MCF 10A (cell line): ENCODE measurements at regions not wholly inside any gene's neighbourhood (a gene's known extent, or its start where the extent isn't known, plus 50 kb on each side); places are given as distances from the start of the nearest gene placed in this dataset.

ENCODE experiments used
- BruUV-seq: library from RNA; stranded (reverse); fragments of 400-500 nt; replicated peaks from 2 replicates; lab custom pipeline; 2021; lab: Mats Ljungman, UMichigan
- CTCF ChIA-PET: fragments of 300-600 bp; sonication (Branson Sonifier 250); formaldehyde crosslinking; extraction: SDS; loops from one replicate; lab custom pipeline; 2021; ENCODE audit warnings: antibody characterized with exemption, inconsistent platforms; lab: Yijun Ruan, JAX
- POLR2A ChIA-PET: fragments of 300-600, 350-650 bp; sonication (Branson Sonifier 250); formaldehyde crosslinking; extraction: SDS; loops from one replicate; lab custom pipeline; 2020; ENCODE audit warnings: antibody characterized with exemption, inconsistent platforms; lab: Yijun Ruan, JAX
- DNase-seq: peaks from one replicate; pipeline ENCODE4 v3.0.0-alpha.2; 2018; ENCODE audit not compliant: unreplicated experiment
- H3K27ac Mint-ChIP-seq: one replicate; pipeline ENCODE4 v1.8.0; 2022; ENCODE audit warnings: mild to moderate bottlenecking, low read depth, mixed read lengths; ENCODE audit not compliant: unreplicated experiment
- H3K27me3 Mint-ChIP-seq: one replicate; pipeline ENCODE4 v1.8.0; 2022; ENCODE audit warnings: mixed read lengths; ENCODE audit not compliant: insufficient read depth, unreplicated experiment
- H3K36me3 Mint-ChIP-seq: one replicate; pipeline ENCODE4 v1.8.0; 2022; ENCODE audit warnings: mild to moderate bottlenecking, moderate library complexity, mixed read lengths; ENCODE audit not compliant: insufficient read depth, unreplicated experiment
- H3K4me1 Mint-ChIP-seq: one replicate; pipeline ENCODE4 v1.8.0; 2022; ENCODE audit warnings: mixed read lengths; ENCODE audit not compliant: insufficient read depth, unreplicated experiment
- H3K4me3 Mint-ChIP-seq: one replicate; pipeline ENCODE4 v1.8.0; 2022; ENCODE audit warnings: mild to moderate bottlenecking, moderate library complexity, mixed read lengths; ENCODE audit not compliant: unreplicated experiment
- H3K9me3 Mint-ChIP-seq: one replicate; pipeline ENCODE4 v1.8.0; 2022; ENCODE audit warnings: mixed read lengths; ENCODE audit not compliant: unreplicated experiment
- intact Hi-C: fragments of 100-400 bp; cut with micrococcal nuclease; formaldehyde crosslinking; loops from 2 replicates; pipeline ENCODE4 v1.14.1; 2022
- TF ChIP-seq, protein P1 (sequence below): fragments of 200-600 bp; IDR thresholded peaks from one replicate; pipeline ENCODE4 v1.8.0; 2022; ENCODE audit warnings: antibody characterized with exemption, mild to moderate bottlenecking; ENCODE audit not compliant: unreplicated experiment

- no peaks in the 10 kb centered on the region for H3K9me3 Mint-ChIP-seq
- BruUV-seq = no TSS peak
- peaks cover 6% of the 10 kb centered on the region for H3K4me1 Mint-ChIP-seq
- H3K27me3 Mint-ChIP-seq = no peaks in the 10 kb centered on the region
- no peaks in the 10 kb centered on the region for H3K36me3 Mint-ChIP-seq
- TF ChIP-seq, protein P1, sequence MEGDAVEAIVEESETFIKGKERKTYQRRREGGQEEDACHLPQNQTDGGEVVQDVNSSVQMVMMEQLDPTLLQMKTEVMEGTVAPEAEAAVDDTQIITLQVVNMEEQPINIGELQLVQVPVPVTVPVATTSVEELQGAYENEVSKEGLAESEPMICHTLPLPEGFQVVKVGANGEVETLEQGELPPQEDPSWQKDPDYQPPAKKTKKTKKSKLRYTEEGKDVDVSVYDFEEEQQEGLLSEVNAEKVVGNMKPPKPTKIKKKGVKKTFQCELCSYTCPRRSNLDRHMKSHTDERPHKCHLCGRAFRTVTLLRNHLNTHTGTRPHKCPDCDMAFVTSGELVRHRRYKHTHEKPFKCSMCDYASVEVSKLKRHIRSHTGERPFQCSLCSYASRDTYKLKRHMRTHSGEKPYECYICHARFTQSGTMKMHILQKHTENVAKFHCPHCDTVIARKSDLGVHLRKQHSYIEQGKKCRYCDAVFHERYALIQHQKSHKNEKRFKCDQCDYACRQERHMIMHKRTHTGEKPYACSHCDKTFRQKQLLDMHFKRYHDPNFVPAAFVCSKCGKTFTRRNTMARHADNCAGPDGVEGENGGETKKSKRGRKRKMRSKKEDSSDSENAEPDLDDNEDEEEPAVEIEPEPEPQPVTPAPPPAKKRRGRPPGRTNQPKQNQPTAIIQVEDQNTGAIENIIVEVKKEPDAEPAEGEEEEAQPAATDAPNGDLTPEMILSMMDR = no peak
- H3K4me3 Mint-ChIP-seq = no peak overlapping the region
- ChIA-PET CTCF (interaction anchor here (0.6 kb wide), 2 partner anchors 30 to 1094 kb away, joined by 4 read pairs; no protein-coding TSS in a partner anchor), POLR2A (no interaction called here)
- peak; percentile 54 for DNase-seq
- intact Hi-C loops = no loop called here
- no peak overlapping the region for H3K27ac Mint-ChIP-seq
Observed at GRCh38 chr6:14658886-14659561, 541.5 kb downstream of the CD83 start.

DNA sequence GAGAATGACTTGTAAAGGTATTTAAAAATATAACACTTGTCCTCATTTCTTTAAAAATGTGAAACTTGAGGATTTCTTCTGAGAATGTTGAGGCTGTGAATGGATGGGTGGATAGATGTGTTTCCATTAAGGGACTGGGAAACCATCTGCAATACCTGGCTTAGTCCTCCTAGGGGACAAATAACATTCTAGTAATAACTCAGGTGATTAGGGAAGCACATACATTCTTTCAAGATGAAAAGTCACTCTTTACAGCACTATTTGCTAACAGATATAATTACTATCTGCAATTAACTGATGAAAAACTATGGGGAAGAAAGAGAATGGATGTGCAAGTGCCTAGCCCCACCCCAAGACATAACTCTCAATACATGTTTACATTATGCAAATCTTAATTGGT lies 542.3 kb downstream of the CD83 start:
- no peaks in the 10 kb centered on the region for H3K36me3 Mint-ChIP-seq
- no TSS peak for BruUV-seq
- ChIA-PET CTCF (no interaction called here), POLR2A (no interaction called here)
- no peak overlapping the region for H3K4me3 Mint-ChIP-seq
- intact Hi-C loops = no loop called here
- no peak overlapping the region for H3K27ac Mint-ChIP-seq
- no peaks in the 10 kb centered on the region for H3K9me3 Mint-ChIP-seq
- peaks cover 12% of the 10 kb centered on the region for H3K4me1 Mint-ChIP-seq
- no peak for DNase-seq
- TF ChIP-seq, protein P1 = no peak
- no peaks in the 10 kb centered on the region for H3K27me3 Mint-ChIP-seq

GRCh38 chr6:14660806-14661579 lies 543.4 kb downstream of the CD83 start:
- H3K4me1 Mint-ChIP-seq = peaks cover 16% of the 10 kb centered on the region
- no peaks in the 10 kb centered on the region for H3K36me3 Mint-ChIP-seq
- intact Hi-C loops = no loop called here
- DNase-seq = no peak
- H3K4me3 Mint-ChIP-seq = no peak overlapping the region
- H3K9me3 Mint-ChIP-seq = no peaks in the 10 kb centered on the region
- H3K27ac Mint-ChIP-seq = no peak overlapping the region
- BruUV-seq = no TSS peak
- no peaks in the 10 kb centered on the region for H3K27me3 Mint-ChIP-seq
- ChIA-PET CTCF (no interaction called here), POLR2A (interaction anchor here (1.1 kb wide), 1 partner anchor 46 kb away, joined by 3 read pairs; no protein-coding TSS in a partner anchor)
- TF ChIP-seq, protein P1 = no peak

- no peak overlapping the region for H3K27ac Mint-ChIP-seq
- no peak overlapping the region for H3K4me3 Mint-ChIP-seq
- BruUV-seq = no TSS peak
- CTCF ChIA-PET = no interaction called here
- no peak for DNase-seq
- intact Hi-C loops = no loop called here
- H3K27me3 Mint-ChIP-seq = no peaks in the 10 kb centered on the region
- TF ChIP-seq, protein P1 = no peak
- H3K36me3 Mint-ChIP-seq = no peaks in the 10 kb centered on the region
- POLR2A ChIA-PET = no interaction called here
- H3K4me1 Mint-ChIP-seq = peaks cover 21% of the 10 kb centered on the region
- no peaks in the 10 kb centered on the region for H3K9me3 Mint-ChIP-seq
Observed at GRCh38 chr6:14661691-14662090, 544.1 kb downstream of the CD83 start.
